ENCODE measurements at regions not wholly inside any gene's neighbourhood (a gene's known extent, or its start where the extent isn't known, plus 50 kb on each side); places are given as distances from the start of the nearest gene placed in this dataset.
"Not testable (repeated sequence)": the region's sequence is repeated elsewhere in the genome, so short reads cannot be mapped to it uniquely, and the experiment has no call there.

- no peak for DNase-seq
These were observed 172.2 kb upstream of the ID2 start for GRCh38 chr2:8509621-8510020.

- DNase-seq: not testable (repeated sequence)
These were observed 171.8 kb upstream of the ID2 start for GRCh38 chr2:8510055-8510454.

GRCh38 chr2:8510519-8510918 is 171.3 kb upstream of the ID2 start:
- DNase-seq: no peak

DNA sequence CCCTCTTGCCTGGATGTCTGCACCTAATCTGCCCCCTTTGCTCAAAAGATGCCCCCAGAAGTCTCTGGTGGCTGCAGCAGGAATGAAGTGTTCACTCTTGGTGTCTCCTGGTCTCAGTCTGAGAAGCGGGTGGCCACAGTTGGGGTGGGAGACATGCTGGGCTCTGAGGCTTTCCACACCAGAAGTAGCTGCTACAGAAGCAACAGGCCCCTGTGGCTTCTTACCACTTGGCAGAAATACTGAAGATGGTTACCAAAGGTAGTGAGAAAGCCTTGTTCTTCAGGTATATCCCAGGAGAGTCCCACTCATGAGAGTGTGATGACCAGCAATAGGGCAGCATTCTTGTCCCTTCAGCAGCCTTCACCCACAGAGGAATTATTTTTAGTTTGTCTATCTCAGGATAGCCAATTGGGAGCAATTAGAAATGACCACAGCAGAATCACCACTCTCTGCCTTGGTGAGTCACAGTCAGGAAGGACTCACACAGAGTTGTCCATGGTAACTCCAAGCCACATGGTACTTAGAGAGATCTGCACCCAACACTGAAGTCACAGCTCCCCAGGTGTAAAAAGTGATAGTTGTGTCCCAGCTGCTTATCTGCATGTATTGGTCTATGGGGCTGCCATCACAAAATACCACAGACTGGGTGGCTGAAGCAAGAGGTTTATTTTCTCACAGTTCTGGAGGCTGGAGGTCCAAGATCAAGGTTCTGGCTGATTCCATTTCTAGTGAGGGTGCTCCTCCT is 169.8 kb upstream of the ID2 start:
- DNase-seq: no peak

DNA sequence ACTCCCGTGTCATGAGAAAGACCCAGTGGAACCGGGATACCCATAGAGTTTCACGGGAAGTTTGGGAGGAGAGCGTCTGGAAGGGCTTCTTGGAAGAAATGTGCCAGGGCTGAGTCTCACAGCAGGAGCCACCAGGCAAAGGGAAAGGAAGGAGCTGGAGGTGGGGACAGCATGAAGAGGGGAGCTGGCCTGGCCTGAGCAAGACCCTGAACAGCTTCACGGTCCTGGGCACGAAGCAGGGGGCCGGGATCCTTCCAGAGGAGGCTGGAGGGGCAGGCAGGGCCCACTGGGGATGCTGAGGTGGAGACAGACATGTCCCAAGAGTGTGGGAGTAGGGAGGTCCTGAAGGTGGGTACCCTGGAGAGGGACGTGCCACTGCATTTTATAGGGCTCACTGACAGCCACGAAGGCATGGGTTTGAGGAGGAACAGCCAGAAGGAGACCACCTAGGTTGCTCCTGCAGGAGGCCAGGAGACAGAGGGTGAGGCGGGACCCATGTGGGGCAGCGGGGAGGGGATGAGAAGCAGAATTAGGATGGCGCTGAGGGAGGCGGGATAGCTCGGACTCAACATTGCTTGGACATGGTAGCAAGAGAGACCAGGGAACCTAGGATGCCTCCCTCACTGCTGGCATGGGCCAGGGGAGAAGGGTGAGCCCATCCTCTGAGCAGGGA is 168.1 kb upstream of the ID2 start:
- DNase-seq: no peak

DNA sequence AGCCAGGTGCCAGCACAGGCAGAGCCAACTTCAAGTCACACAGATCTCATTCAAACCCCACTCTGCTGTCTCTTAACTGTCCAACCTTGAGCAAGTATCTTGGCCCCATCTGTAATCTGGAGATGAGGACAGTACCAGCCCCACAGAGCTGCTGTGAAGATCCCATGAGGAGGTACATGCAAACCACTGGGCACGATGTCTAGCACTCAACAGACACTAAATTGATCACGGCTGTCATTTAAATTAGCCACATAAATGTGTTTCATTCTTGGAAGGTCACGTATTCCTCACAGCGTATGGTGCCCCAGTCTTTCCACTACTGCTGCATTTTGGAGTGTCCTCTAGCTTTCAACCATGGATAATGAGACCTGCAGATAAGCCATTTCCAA is 167.6 kb upstream of the ID2 start:
- no peak for DNase-seq

GRCh38 chr2:8514796-8515758 is 166.8 kb upstream of the ID2 start:
- peak in 4 of 51 donors; percentile 6 to 32 (median 20) for DNase-seq

- no peak for DNase-seq
These were observed 165.9 kb upstream of the ID2 start for GRCh38 chr2:8515864-8516533.

DNA sequence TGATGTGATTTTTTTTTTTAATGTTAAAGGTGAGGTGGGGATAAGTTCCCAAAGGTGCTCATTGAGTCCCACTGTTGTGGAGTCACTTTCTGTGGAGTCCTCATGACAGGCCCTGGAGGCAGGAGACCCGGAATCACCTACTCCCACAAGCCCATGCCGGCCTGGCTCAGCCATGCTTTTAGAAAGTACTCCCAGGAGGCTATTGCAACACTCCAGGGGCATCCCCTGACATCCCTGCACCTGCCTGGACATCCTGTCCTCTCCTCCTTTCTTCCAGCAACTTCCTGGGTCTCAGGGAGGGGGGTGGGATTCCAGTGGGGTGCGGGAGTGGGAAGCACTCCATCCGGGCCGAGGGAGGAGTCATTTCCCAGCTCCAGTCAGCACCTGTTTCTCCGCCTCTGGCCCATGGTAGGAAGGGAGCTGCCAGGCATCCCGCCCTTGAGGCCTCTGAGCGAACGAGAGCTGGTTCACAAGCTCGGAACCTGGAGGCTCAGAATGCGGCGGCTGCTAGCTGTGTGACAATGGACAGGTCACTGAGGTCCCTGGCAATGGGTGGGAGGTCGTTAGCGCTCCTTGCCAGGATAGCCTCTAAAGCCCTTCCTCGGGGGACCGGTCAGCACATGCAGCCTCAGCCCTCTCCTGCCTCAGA is 163.9 kb upstream of the ID2 start:
- DNase-seq: no peak

DNA sequence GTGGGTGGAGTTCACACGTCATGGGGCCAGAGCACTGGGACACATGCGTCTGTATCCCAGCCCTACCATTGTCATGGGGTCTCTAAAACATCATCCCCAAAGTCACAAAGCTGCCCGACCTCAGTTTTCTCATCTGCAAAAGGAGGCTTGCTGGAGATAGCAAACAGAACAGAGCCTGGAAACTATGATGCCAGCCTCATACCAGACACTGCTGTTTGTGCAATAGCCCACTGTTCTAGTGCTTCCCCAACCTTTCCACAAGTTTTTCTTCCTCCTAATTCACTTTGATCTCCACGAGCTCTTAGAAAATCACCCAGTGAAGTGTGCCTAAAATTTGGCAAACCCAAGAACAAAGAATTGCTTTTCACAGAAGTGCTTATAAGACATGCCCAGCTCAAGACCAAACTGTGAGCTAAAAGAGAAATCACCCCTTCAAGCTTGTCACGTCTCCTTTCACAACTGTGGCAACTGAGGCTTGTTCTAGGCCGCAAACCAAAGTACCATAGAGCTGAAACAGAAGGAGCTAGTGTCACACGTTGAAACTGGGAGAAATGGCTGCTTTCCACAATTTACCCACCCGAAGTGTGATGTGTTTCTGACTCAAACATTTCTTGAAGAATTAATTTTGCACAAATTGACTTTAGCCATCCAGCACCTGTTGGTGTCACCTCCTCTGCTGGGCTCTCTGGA is 162.7 kb upstream of the ID2 start:
- DNase-seq: no peak

DNA sequence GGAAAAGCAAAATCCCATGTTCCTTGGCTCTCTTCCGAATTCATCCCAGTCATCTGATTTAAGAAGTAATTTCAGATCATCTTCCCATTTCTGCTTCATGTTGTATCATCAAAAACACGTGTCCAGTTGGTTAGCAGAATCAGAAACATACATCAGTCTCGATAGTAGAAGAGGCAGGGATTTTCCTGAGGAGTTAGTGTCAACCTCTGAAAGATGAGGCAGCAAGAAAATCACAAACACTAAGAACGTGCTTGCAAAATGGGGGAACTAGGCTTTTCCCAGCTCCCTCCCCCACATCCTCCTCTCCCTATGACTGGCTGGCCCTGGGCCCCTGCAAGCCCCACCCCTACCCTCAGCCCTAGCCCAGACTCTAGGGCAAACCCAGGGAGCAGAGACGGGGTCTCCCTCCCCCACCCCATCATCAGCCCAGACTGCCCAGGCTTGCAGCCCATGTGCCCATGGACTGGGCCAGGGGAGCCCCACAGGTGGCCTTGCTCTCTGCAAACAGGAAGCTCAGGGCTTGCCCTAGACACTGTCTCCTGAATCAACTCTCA is 161.0 kb upstream of the ID2 start:
- DNase-seq: no peak

DNA sequence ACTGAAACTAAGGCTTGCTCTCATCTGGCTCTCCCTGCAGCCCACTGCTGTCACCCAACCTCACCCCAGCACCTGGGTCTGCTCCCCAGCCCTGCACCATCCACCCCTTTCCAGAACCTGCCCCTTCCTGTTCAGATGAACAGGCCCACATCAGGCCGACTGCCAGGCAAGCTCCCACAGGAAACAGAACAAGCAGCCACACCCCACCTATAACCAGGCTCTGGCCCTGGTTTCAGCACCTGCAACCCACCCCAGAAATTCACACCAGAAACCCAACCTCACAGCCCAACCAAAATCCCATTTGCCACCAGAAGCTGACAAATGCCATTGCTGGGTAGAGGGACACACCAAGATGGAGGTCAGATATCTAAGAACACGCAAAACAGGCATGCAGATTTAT is 159.2 kb upstream of the ID2 start:
- no peak for DNase-seq

GRCh38 chr2:8524388-8524787 is 157.5 kb upstream of the ID2 start:
- no peak for DNase-seq

DNA sequence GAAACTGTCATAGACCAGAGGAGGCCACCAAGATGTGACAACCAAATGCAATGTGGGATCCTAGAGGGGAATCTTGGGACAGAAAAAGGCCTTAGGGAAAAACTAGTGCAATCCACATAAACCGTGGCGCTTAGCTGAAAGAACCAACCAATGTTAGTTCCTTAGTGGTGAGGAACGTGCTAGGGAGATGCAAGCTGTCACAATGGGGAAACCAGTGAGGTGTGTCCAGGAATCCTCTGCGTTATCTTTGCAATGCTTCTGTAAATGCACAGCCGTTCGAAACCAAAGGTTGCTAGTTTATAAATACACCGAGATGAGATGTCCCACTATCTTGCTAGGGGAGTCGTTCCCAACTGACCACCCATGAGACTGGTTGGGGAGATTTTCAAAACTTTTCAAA is 157.0 kb upstream of the ID2 start:
- DNase-seq: no peak

DNA sequence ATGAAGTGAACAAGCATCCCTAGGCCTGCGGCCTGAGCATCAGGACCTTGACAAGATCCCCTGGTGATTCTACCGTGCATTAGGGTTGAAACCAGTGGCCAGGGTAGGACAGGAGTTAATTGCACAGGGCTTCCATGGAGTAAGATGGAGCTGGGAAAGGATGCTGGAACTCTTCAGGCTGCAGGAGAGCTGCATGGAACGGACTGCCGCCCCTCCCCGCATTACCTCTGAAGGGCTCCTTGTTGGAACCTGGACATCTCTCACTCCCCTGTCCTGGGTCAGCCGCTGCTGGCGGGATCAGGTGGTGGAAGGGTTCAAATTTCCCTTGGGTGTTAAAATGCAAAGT is 156.6 kb upstream of the ID2 start:
- DNase-seq: no peak

- DNase-seq: peak in 37 of 51 donors; percentile 14 to 78 (median 58)
These were observed 156.1 kb upstream of the ID2 start for GRCh38 chr2:8525582-8526402.

- DNase-seq: no peak
These were observed 155.5 kb upstream of the ID2 start for GRCh38 chr2:8526403-8526696.

- no peak for DNase-seq
These were observed 154.8 kb upstream of the ID2 start for GRCh38 chr2:8527031-8527430.

DNA sequence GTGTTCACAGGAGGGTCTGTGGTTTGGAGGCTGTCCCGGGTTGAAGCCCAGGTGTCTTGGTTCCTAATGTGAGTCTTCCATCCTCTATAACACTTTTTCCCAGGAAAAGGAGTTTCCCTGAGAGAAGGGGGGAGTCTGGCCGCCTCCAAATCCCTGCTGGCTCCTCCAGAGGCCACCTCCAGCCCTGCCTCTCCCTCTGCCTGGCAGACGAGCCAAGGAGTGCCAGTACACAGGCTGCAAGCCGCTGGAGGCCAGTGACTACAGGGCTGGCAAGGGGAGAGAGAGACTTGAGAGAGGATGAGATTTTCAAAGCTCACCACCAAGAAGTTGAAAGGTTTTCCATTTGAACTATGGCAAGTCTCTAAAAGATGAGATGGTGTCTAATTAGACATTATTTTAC is 154.2 kb upstream of the ID2 start:
- DNase-seq: no peak

- DNase-seq: no peak
These were observed 153.0 kb upstream of the ID2 start for GRCh38 chr2:8528863-8529262.

All from hypothalamus (tissue), 51 donors.